HG03575 (cell line): ENCODE measurements at regions not wholly inside any gene's neighbourhood (a gene's known extent, or its start where the extent isn't known, plus 50 kb on each side); places are given as distances from the start of the nearest gene placed in this dataset.
"Not testable (repeated sequence)": the region's sequence is repeated elsewhere in the genome, so short reads cannot be mapped to it uniquely, and the experiment has no call there.

Experiments used
- ATAC-seq: cut with Tn5 transposase; IDR thresholded peaks from one replicate; pipeline ENCODE4 v1.9.1; 2021; ENCODE audit not compliant: unreplicated experiment, insufficient number of reproducible peaks, low FRiP score; ENCODE audit errors: extremely low read depth

- no peak for ATAC-seq
These were observed 452.0 kb downstream of the JRKL start for GRCh38 chr11:96841792-96842191.

- ATAC-seq = no peak
These were observed 452.9 kb downstream of the JRKL start for GRCh38 chr11:96842731-96843130.

- ATAC-seq = no peak
These were observed 464.6 kb downstream of the JRKL start for GRCh38 chr11:96854425-96854824.

GRCh38 chr11:96861722-96862121 lies 471.9 kb downstream of the JRKL start:
- not testable (repeated sequence) for ATAC-seq

- ATAC-seq = no peak
These were observed 473.7 kb downstream of the JRKL start for GRCh38 chr11:96863520-96863919.

DNA sequence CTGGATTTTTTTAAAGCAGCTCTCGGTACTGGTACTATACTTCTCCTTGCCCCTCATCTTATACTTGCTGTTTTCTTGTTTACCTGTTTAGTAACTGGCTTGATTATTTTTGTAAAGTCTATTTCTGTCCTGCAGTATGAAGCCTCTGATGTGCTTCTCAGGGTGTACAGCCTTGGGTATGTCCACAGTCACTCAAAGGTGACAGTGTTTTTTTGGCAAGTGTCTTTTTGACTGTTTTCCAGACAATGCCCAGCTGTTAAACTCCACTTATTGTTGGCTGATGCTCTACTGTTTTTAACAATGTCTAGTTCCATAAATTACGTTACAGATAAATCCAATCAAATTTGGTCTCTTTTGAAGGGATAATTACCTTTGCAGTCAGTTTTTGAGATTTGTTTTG lies 475.2 kb downstream of the JRKL start:
- no peak for ATAC-seq

DNA sequence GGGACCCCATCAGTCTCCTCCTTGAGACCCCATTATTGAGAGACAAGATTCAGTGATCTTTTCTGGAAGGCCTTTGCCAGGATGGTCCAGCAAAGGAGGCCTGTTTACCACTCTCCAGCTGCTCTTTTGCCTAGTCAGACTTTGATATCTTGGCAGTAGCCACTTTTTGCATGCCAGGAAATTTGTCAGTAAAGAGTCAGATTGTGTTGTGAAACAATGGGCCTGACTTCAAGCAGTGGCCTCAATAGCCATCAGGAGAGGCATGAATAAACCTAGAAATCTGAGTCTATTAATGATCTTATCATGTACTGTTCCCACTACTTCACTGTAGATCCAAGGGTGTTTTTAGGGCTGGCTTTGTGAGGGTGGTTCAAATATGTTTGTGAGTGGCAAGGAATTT lies 479.4 kb downstream of the JRKL start:
- ATAC-seq = no peak

DNA sequence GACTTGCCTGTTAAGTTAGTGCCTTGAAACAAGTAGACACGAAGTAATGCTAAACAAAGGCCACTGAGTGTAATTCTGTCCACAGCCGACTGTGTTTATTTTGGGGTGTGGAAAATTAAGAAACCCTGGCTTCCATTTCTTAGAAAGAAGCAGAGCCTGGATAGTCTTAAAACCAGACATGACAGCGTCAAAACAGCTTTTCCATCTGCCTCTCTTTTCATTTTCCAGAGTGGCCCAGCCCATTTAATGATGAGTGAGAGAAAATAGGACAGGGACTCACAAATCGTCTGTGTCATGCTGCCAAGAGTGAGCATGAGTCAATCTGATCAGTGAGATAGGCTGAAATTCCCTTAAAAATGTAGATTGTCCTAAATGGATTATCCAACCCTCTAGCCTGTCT lies 485.9 kb downstream of the JRKL start:
- no peak for ATAC-seq

- no peak for ATAC-seq
These were observed 488.7 kb downstream of the JRKL start for GRCh38 chr11:96878299-96879051.

GRCh38 chr11:96882622-96883021 lies 492.8 kb downstream of the JRKL start:
- not testable (repeated sequence) for ATAC-seq

- no peak for ATAC-seq
These were observed 495.6 kb downstream of the JRKL start for GRCh38 chr11:96885405-96885804.

DNA sequence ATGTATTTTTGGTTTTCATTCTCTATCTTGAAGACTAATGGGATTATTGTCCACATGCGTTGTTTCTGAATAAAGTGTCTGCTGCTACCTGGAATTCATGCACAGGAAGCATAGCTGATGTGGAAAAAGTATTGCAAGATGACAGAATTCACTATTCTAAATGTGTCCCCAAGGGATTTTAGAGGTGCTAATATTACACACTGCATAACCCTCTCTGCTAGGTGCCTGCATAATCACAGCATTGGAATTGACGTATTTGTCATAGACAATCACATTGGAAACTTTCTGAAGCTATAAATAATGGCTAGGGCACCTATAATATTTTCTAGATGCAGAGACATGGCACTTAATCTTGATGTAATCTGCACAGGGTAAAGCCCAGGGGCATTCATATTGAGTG lies 496.1 kb downstream of the JRKL start:
- ATAC-seq = no peak

DNA sequence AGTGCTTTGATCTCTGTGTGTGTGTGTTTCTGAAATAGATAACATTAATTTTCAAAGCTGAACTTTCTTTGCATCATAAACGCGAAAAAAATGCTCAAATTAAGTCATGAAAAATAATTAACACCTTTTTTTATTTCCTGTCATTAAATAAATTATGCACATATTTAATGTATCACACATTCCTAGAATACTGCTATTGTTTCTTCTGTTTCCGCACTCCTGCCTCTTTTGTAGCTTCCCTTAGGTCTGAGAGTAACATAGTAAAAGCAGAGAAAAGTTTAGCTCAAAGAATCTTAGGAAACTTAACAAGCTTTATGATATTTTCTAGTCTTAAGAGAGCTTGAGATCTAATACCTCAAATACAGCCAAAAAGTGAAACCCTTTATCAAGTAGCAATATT lies 504.2 kb downstream of the JRKL start:
- ATAC-seq = no peak

GRCh38 chr11:96894587-96894986 lies 504.8 kb downstream of the JRKL start:
- no peak for ATAC-seq

GRCh38 chr11:96899971-96900370 lies 510.2 kb downstream of the JRKL start:
- no peak for ATAC-seq

- ATAC-seq = no peak
These were observed 515.3 kb downstream of the JRKL start for GRCh38 chr11:96905143-96905542.

DNA sequence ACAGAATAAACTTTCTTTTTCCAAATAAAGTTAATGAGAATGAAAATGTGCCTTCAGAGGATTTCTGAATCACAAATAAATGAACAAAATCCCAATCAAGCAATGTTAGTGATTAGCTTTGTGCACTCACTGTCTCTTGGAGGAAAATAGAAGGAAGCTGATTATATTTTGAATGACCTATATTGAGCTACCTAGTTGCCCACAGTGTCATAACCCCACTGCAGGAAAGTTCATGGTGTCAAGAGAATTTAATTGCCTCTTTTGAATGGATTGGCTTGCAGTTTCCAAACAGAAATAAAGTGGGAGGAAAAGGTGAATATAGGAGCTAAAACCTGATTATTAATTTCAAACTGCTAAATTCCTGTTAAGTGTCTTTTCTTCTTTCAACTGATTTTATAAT lies 515.9 kb downstream of the JRKL start:
- ATAC-seq = no peak

DNA sequence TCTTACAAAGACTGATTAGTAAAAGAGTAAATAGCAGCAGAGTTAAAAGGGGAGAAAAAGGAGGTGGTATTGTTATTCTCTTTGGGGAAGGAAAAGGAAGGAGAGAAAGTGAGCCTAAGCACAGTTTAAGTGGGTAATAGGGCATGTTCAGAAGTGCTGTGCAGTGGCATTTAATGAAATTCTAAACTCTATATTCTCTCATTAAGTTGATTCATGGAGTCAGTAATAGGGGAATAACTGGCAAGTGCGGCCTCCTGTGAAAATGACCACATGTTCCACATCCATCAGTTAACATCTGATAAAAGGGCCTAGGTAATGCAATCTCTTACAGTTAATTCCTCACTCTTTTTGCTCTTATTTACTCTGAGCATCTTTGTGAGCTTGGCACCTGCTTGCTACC lies 516.7 kb downstream of the JRKL start:
- no peak for ATAC-seq

DNA sequence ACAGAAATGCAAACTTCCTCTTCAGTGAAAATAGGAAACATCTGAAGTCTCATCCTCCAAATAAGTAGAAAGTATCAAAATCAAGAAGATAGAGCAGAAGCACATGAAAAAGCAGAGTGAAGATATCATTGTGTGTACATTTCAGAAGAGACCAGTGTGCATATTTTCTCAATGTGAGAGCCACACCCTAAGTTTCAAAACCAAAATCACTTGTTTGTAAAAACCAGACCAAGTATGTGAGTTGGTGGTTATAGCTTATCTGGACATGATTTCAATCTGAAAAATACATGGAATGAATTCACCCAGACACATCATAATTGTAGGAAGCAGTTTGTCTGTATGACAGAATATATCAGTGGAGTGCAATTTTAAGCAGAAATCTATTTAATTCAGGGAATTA lies 536.0 kb downstream of the JRKL start:
- ATAC-seq = no peak

DNA sequence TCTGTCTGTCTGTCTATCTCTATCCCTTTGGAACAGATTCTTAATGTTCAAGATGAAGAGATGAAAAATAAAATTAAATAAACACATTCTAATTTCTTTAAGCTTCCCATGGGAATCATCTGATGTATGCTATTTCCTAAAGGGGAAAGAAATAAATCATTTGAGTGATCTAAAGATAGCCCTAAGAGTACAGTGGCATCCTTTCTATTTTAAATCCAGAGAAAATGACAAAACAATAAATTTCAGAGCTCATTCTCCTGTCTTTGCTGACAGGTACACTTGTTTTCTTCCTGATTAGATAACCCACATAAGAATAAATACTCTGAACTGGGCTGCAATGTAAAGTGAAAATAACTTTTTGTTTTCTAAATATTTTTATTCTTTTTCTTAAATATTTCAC lies 550.4 kb downstream of the JRKL start:
- no peak for ATAC-seq

DNA sequence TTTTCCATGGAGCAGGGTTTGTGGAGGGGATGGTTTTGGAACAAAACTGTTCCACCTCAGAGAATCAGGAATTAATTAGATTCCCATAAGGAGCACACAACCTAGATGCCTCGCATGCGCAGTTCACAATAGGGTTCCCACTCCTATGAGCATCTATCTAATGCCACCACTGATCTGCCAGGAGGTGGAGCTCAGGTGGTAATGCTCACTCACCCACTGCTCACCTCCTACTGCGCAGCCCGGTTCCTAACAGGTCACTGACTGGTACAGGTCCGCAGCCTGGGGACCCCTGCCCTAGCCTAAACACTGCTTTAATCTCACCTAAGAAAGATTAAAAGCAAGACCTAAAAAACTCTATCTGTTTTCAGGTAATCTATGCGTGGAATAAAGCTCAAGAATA lies 553.0 kb downstream of the JRKL start:
- ATAC-seq = no peak
